22Rv1 (cell line): ENCODE measurements at regions not wholly inside any gene's neighbourhood (a gene's known extent, or its start where the extent isn't known, plus 50 kb on each side); places are given as distances from the start of the nearest gene placed in this dataset.

Experiments used
- H3K27ac ChIP-seq: fragments of 450-650 bp; 2 replicates; pipeline ENCODE4 v1.5.1; 2017
- ZFX ChIP-seq: fragments of 450-650 bp; IDR thresholded peaks from 2 replicates; pipeline ENCODE4 v1.6.1; 2017; ENCODE audit warnings: antibody characterized with exemption, borderline replicate concordance
- TF ChIP-seq, protein P1 (sequence below): fragments of 450-650 bp; IDR thresholded peaks from 2 replicates; pipeline ENCODE4 v1.5.1; 2017; ENCODE audit warnings: mild to moderate bottlenecking

DNA sequence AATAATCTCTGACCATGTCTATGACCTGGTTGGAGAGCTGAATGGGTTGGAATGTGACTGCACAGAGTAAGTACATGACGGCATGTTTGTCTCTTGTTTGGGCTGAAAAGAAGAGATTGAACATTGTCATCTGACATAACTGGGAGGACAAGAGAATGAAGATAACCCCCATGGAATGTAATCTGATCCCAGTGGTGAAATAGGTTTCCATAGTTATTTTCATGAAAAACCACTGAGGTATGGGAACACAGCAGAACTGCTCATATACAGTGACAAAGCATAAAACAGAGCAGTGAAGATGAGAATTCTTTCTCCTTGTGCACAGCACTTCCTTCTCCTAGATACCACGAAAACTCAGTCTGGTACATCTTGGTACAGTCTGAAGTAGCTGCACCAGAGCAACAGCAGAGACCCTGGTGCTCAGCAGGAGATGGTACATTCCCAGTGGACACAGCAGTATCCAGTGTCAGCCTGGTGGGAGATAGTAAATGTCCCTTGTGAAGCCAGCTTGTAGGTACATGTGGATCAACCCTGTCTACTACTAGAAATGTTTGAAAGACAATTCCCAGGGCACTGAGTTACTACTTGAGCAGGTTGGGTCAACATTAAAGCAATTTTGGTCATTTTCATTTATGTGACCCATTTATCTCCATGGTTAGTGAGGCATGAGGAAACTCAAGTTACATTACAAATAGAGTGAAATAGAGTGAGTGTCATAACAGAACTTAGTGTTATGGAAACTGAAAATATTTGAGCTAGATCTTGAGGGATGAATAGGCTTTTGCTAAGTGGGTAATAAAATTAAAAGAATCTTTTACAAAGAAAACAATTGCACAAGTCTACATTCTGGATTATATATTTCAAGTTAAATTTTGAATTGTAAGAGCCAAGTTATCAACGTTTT, 178.3 kb downstream of the SUCNR1 start:
- TF ChIP-seq, protein P1, sequence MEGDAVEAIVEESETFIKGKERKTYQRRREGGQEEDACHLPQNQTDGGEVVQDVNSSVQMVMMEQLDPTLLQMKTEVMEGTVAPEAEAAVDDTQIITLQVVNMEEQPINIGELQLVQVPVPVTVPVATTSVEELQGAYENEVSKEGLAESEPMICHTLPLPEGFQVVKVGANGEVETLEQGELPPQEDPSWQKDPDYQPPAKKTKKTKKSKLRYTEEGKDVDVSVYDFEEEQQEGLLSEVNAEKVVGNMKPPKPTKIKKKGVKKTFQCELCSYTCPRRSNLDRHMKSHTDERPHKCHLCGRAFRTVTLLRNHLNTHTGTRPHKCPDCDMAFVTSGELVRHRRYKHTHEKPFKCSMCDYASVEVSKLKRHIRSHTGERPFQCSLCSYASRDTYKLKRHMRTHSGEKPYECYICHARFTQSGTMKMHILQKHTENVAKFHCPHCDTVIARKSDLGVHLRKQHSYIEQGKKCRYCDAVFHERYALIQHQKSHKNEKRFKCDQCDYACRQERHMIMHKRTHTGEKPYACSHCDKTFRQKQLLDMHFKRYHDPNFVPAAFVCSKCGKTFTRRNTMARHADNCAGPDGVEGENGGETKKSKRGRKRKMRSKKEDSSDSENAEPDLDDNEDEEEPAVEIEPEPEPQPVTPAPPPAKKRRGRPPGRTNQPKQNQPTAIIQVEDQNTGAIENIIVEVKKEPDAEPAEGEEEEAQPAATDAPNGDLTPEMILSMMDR, result no peak
- no peak for TF ChIP-seq ZFX

DNA sequence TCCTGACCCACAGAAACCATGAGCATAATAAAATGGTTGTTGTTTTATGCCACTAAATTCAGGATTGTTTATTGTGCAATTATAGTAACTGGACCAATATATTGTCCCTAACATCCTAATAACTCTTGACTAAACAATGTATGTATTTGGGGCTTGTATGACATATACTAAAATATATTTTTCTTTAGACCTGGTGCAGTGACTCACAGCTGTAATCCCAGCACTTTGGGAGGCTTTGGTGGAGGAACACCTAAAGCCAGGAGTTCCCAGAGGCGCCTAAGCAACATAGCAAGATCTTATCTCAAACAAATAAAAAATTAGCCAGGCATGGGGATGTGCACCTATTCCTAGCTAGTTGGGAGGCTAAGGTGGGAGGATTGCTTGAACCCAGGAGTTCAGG, 180.4 kb downstream of the SUCNR1 start:
- no peak overlapping the region for H3K27ac ChIP-seq
- no peak for TF ChIP-seq ZFX
- TF ChIP-seq, protein P1, result no peak

More for the DNA sequence above, 178.3 kb downstream of the SUCNR1 start:
- no peak overlapping the region for H3K27ac ChIP-seq

DNA sequence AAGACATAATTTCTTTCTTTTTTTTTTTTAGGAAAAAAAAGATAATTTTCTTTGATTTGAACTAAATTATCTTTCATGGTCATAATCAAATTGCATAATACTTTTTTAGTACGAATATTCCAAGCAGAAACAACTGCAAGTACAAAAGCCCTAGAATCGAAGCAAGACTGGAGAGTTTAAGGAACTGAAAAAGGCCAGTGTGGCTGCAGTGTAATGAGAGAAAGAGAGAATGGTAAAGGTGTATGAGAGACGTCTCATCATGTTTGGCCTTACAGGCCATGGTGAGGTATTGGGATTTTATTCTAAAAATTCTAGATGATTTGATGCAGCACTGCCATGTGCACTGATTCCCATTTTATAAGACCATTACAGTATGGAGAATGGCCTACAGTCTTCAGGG, 180.9 kb downstream of the SUCNR1 start:
- no peak overlapping the region for H3K27ac ChIP-seq
- no peak for TF ChIP-seq ZFX
- TF ChIP-seq, protein P1, result no peak

DNA sequence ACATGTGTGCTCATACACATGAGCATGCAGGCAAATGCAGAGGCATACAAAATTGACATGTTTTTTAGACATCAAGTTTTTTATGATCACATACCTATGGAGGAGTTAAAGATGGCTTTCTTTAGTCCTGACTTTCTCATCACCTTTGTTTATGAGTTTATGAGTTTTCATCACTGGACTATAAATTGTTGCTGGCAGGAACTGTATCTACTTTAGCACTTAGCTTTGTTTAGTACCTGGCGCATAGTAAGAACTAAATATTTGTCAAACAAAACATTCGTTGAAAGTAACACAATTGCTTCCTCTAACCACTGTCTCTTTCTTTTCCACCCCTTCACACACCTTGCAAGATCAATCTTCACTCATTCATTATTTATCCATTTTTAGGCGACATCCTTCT, 182.6 kb downstream of the SUCNR1 start:
- TF ChIP-seq, protein P1, result no peak
- TF ChIP-seq ZFX, result no peak
- no peak overlapping the region for H3K27ac ChIP-seq

DNA sequence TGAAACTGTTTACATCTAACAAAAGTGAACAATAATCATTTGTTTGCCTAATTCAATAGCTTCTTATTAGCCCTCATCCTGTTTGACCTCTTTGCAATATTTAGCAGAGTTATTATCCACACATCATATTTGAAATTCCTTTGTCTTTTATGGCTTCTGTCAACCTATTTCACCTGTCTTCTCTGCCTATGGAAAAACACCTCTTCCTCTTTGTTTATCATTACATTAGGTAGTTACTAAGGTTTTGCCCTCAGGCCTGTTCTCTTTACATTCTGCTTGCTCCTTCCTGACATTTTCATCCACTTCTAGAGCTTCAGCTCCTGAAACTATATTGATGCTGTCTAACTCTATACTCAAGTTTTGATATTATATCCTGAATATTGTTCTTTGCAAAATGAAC, 183.0 kb downstream of the SUCNR1 start:
- TF ChIP-seq ZFX, result no peak
- TF ChIP-seq, protein P1, result no peak
- no peak overlapping the region for H3K27ac ChIP-seq

DNA sequence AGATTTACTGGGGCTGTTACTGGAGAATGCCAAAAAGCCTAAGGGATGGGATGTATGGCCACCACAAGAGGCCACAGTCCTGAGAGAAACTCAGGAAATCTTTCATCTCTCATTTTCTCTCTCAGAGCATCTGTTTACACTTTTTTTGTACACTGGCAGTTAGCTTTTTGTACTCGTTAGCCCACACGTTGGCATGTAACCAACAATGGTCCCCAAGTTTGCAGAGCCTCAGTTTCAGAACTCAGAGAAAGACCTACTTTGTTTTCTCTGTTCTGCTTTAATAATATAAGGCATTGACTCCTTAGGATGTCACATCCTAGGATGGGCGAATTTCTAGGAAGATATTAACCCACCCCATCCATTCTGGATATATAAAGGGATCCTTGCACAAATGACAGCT, 183.5 kb downstream of the SUCNR1 start:
- TF ChIP-seq, protein P1, result no peak
- TF ChIP-seq ZFX, result no peak
- no peak overlapping the region for H3K27ac ChIP-seq

DNA sequence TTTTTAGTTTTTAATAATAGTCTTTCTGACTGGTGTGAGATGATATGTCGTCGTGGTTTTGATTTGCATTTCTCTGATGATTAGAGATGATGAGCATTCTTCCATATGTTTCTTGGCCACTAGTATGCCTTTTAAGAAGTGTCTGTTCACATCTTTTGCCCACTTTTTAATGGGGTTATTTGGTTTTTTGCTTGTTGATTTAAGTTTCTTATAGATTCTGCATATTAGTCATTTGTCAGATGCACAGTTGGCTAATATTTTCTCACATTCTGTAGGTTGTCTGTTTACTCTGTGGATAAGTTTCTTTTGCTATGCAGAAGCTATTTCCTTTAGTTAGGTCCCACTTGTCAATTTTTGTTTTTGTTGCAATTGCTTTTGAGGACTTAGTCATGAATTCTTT, 185.4 kb downstream of the SUCNR1 start:
- TF ChIP-seq, protein P1, result no peak
- no peak for TF ChIP-seq ZFX
- no peak overlapping the region for H3K27ac ChIP-seq
